ENCODE measurements at regions not wholly inside any gene's neighbourhood (a gene's known extent, or its start where the extent isn't known, plus 50 kb on each side); places are given as distances from the start of the nearest gene placed in this dataset.

GRCh38 chr4:126440297-126440696 lies 1125.5 kb downstream of the FAT4 start:
- TF ChIP-seq EP300 (IDR thresholded peaks at IDR 0.05), result no peak
- no peak for TF ChIP-seq CTCF (IDR thresholded peaks at IDR 0.05)
